Esophagus muscularis mucosa (tissue), 4 donors: ENCODE measurements at regions not wholly inside any gene's neighbourhood (a gene's known extent, or its start where the extent isn't known, plus 50 kb on each side); places are given as distances from the start of the nearest gene placed in this dataset.

Source experiments
- CTCF ChIP-seq, 3 experiments: fragments of 200-600 bp in 2 of 3; fragments of 450-650 bp in 1 of 3; sonication (generic) in 2 of 3; IDR thresholded peaks; one replicate each; pipeline ENCODE4 v1.5.1; 2017 to 2019; ENCODE audit warnings: antibody characterized with exemption in 3 of 3, mild to moderate bottlenecking in 2 of 3, moderate library complexity in 1 of 3
- EP300 ChIP-seq: sonication (generic); formaldehyde crosslinking; IDR thresholded peaks from one replicate; pipeline ENCODE4 v1.6.1; 2017; ENCODE audit warnings: antibody characterized with exemption
- POLR2A ChIP-seq: fragments of 450-650 bp; IDR thresholded peaks from one replicate; pipeline ENCODE4 v1.6.1; 2017; ENCODE audit warnings: antibody characterized with exemption, moderate library complexity, mild to moderate bottlenecking, low read depth
- POLR2AphosphoS5 ChIP-seq, 2 donors: sonication (generic); formaldehyde crosslinking; IDR thresholded peaks; one replicate each; pipeline ENCODE4 v1.6.1; 2017; ENCODE audit warnings: antibody characterized with exemption in 2 of 2

- TF ChIP-seq POLR2A, result no peak
- no peak for TF ChIP-seq CTCF (IDR thresholded peaks at IDR 0.05)
- TF ChIP-seq POLR2AphosphoS5 (IDR thresholded peaks at IDR 0.05), result no peak
- no peak for TF ChIP-seq EP300
Observed at GRCh38 chr6:137427656-137428290, 66.4 kb downstream of the OLIG3 start.
